H1 (cell line): ENCODE measurements at regions not wholly inside any gene's neighbourhood (a gene's known extent, or its start where the extent isn't known, plus 50 kb on each side); places are given as distances from the start of the nearest gene placed in this dataset.

Source experiments
- CTCF ChIA-PET: fragments of 300-600 bp; sonication (Branson Sonifier 250); formaldehyde crosslinking; loops from one replicate; lab custom pipeline; 2021; ENCODE audit not compliant: partially characterized antibody; lab: Charles Lee
- POLR2A ChIA-PET: fragments of 300-600 bp; sonication (Branson Sonifier 250); formaldehyde crosslinking; loops from one replicate; lab custom pipeline; 2021; ENCODE audit warnings: inconsistent platforms; ENCODE audit not compliant: partially characterized antibody; lab: Charles Lee
- DNase-seq, 2 experiments: peaks; one replicate each; pipeline versions ENCODE4 v3.0.0 to v3.0.0-alpha.2; 2010 to 2022; ENCODE audit warnings: low spot score in 2 of 2, low read depth in 1 of 2, mixed read lengths in 1 of 2
- FAIRE-seq: peaks from 2 replicates; lab custom pipeline; 2011; peaks lifted over from hg19 to GRCh38; lab: Jason Lieb, UNC
- H2AFZ ChIP-seq: 2 replicates; pipeline ENCODE4 v1.8.1; 2012; ENCODE audit warnings: low read length, inconsistent platforms
- H2AK5ac ChIP-seq: 2 replicates; pipeline ENCODE4 v1.6.1; 2013; ENCODE audit warnings: low read depth, low read length
- H2BK120ac ChIP-seq: replicated peaks from 2 replicates; pipeline ENCODE3; 2013; ENCODE audit warnings: low read depth, low read length, inconsistent platforms
- H2BK12ac ChIP-seq: 2 replicates; pipeline ENCODE4 v1.6.1; 2013; ENCODE audit warnings: low read depth, low read length
- H2BK15ac ChIP-seq: 2 replicates; pipeline ENCODE4 v1.6.1; 2013; ENCODE audit warnings: low read length
- H2BK20ac ChIP-seq: 2 replicates; pipeline ENCODE4 v1.6.1; 2013; ENCODE audit warnings: low read length
- H2BK5ac ChIP-seq: 2 replicates; pipeline ENCODE4 v1.6.1; 2013; ENCODE audit warnings: low read depth, low read length
- H3K14ac ChIP-seq: 2 replicates; pipeline ENCODE4 v1.6.1; 2013; ENCODE audit warnings: inconsistent platforms; ENCODE audit not compliant: insufficient read length
- H3K18ac ChIP-seq: 2 replicates; pipeline ENCODE4 v1.6.1; 2013; ENCODE audit warnings: low read length; ENCODE audit errors: extremely low read depth
- H3K23ac ChIP-seq: 2 replicates; pipeline ENCODE4 v1.6.1; 2013; ENCODE audit warnings: inconsistent platforms; ENCODE audit not compliant: insufficient read length
- H3K23me2 ChIP-seq: 2 replicates; pipeline ENCODE4 v1.6.1; 2013; ENCODE audit warnings: low read depth, low read length
- H3K27ac ChIP-seq: 2 replicates; pipeline ENCODE4 v1.6.1; 2011; ENCODE audit warnings: low read depth, low read length, inconsistent platforms
- H3K27me3 ChIP-seq, 4 experiments: replicated peaks in 1 of 4; 1 replicate in 1 of 4; 2 replicates in 3 of 4; pipeline versions ENCODE4 v1.6.1 to v1.8.1; 2011 to 2013; ENCODE audit warnings: low read length in 3 of 4, mild to moderate bottlenecking in 3 of 4, inconsistent platforms in 2 of 4, mixed read lengths in 2 of 4, moderate library complexity in 1 of 4; ENCODE audit not compliant: control insufficient read depth in 3 of 4, insufficient read depth in 3 of 4; ENCODE audit errors: extremely low read depth in 1 of 4
- H3K36me3 ChIP-seq, 4 experiments: 2 replicates each; pipeline versions ENCODE4 v1.6.1 to v1.8.1; 2011 to 2013; ENCODE audit warnings: mild to moderate bottlenecking in 4 of 4, low read length in 3 of 4, moderate library complexity in 2 of 4, control low read depth in 1 of 4, inconsistent platforms in 1 of 4; ENCODE audit not compliant: insufficient read depth in 4 of 4, control insufficient read depth in 2 of 4
- H3K4ac ChIP-seq: replicated peaks from 2 replicates; pipeline ENCODE3; 2013; ENCODE audit warnings: low read length, low read depth, mixed read lengths, inconsistent platforms; ENCODE audit not compliant: insufficient read length
- H3K4me1 ChIP-seq, 4 experiments: replicated peaks in 1 of 4; 1 replicate in 1 of 4; 2 replicates in 3 of 4; pipeline versions ENCODE4 v1.6.1 to v1.8.1; 2011 to 2013; ENCODE audit warnings: low read length in 3 of 4, inconsistent platforms in 2 of 4, mixed read lengths in 1 of 4; ENCODE audit not compliant: insufficient read depth in 4 of 4, control insufficient read depth in 3 of 4
- H3K4me2 ChIP-seq, 2 experiments: 2 replicates each; pipeline versions ENCODE4 v1.6.1 to v1.8.1; 2011 to 2013; ENCODE audit warnings: low read depth in 2 of 2, low read length in 2 of 2, control low read depth in 1 of 2, inconsistent platforms in 1 of 2, mild to moderate bottlenecking in 1 of 2; ENCODE audit not compliant: insufficient read depth in 1 of 2
- H3K4me3 ChIP-seq, 4 experiments: fragments of 200-600, 300-600 bp in 1 of 4; sonication (generic), shearing (Covaris generic), sonication (Bioruptor Twin) in 1 of 4; 2 replicates each; pipeline versions ENCODE4 v1.5.1 to v1.8.1; 2011 to 2016; ENCODE audit warnings: low read length in 4 of 4, low read depth in 3 of 4, control low read depth in 2 of 4, inconsistent platforms in 2 of 4, mild to moderate bottlenecking in 2 of 4, mixed read lengths in 1 of 4, moderate library complexity in 1 of 4; ENCODE audit not compliant: insufficient read depth in 2 of 4; ENCODE audit errors: extremely low read depth in 1 of 4
- H3K56ac ChIP-seq: replicated peaks from 2 replicates; pipeline ENCODE3; 2013; ENCODE audit warnings: low read depth, mild to moderate bottlenecking, mixed read lengths, low read length, inconsistent platforms; ENCODE audit not compliant: insufficient read length
- H3K79me1 ChIP-seq: 2 replicates; pipeline ENCODE4 v1.6.1; 2013; ENCODE audit warnings: low read depth, low read length, control low read depth
- H3K79me2 ChIP-seq, 2 experiments: 2 replicates each; pipeline versions ENCODE4 v1.6.1 to v1.8.1; 2012 to 2013; ENCODE audit warnings: low read length in 2 of 2, mild to moderate bottlenecking in 2 of 2, inconsistent platforms in 1 of 2; ENCODE audit not compliant: insufficient read depth in 2 of 2, control insufficient read depth in 1 of 2
- H3K9ac ChIP-seq, 4 experiments: replicated peaks in 1 of 4; 1 replicate in 1 of 4; 2 replicates in 3 of 4; pipeline versions ENCODE4 v1.6.1 to v1.8.1; 2011 to 2013; ENCODE audit warnings: low read depth in 3 of 4, low read length in 3 of 4, control low read depth in 2 of 4, mild to moderate bottlenecking in 2 of 4, moderate library complexity in 2 of 4, inconsistent platforms in 1 of 4; ENCODE audit errors: extremely low read depth in 1 of 4
- H3K9me3 ChIP-seq, 2 experiments: 2 replicates each; pipeline versions ENCODE4 v1.6.1 to v1.8.1; 2012 to 2013; ENCODE audit warnings: mild to moderate bottlenecking in 2 of 2, moderate library complexity in 2 of 2, control low read depth in 1 of 2, inconsistent platforms in 1 of 2, low read depth in 1 of 2, low read length in 1 of 2, mixed read lengths in 1 of 2; ENCODE audit not compliant: insufficient read depth in 2 of 2
- H4K20me1 ChIP-seq, 2 experiments: replicated peaks in 1 of 2; 2 replicates each; pipeline versions ENCODE3 to v1.8.1; 2011 to 2013; ENCODE audit warnings: inconsistent platforms in 2 of 2, low read length in 2 of 2, mild to moderate bottlenecking in 1 of 2; ENCODE audit not compliant: insufficient read depth in 2 of 2, control insufficient read depth in 1 of 2
- H4K5ac ChIP-seq: 2 replicates; pipeline ENCODE4 v1.6.1; 2013; ENCODE audit warnings: low read length, low read depth, mixed read lengths, inconsistent platforms; ENCODE audit not compliant: insufficient read length
- H4K8ac ChIP-seq: 2 replicates; pipeline ENCODE4 v1.8.0; 2013; ENCODE audit warnings: mild to moderate bottlenecking, moderate library complexity, low read length, inconsistent platforms; ENCODE audit not compliant: insufficient read depth; ENCODE audit errors: extremely low read depth
- H4K91ac ChIP-seq: replicated peaks from 2 replicates; pipeline ENCODE3; 2013; ENCODE audit warnings: low read length, mixed read lengths, inconsistent platforms; ENCODE audit not compliant: insufficient read length
- CTCF ChIP-seq, 3 experiments: IDR thresholded peaks; 1 replicate in 2 of 3; 2 replicates in 1 of 3; pipeline versions ENCODE4 v1.5.1 to v1.6.1; 2011; ENCODE audit warnings: low read length in 3 of 3, mild to moderate bottlenecking in 3 of 3, inconsistent platforms in 2 of 3, low read depth in 1 of 3, moderate library complexity in 1 of 3; ENCODE audit not compliant: insufficient read depth in 1 of 3; ENCODE audit errors: control extremely low read depth in 1 of 3
- EP300 ChIP-seq, 2 experiments: IDR thresholded peaks; 1 replicate in 1 of 2; 2 replicates in 1 of 2; pipeline ENCODE4 v1.6.1; 2011 to 2012; ENCODE audit warnings: low read depth in 2 of 2, low read length in 2 of 2, mild to moderate bottlenecking in 2 of 2, borderline replicate concordance in 1 of 2, inconsistent platforms in 1 of 2, moderate library complexity in 1 of 2
- POLR2AphosphoS5 ChIP-seq: IDR thresholded peaks from 2 replicates; pipeline ENCODE4 v1.6.1; 2011; ENCODE audit warnings: low read depth, low read length
- RNF2 ChIP-seq: fragments of 200-900, 300-1000 bp; sonication (generic); IDR thresholded peaks from 2 replicates; pipeline ENCODE4 v1.7.1; 2016; ENCODE audit warnings: borderline replicate concordance, low read depth, mild to moderate bottlenecking, antibody characterized with exemption, low read length; ENCODE audit not compliant: poor library complexity, severe bottlenecking; ENCODE audit errors: missing control alignments
- TCF12 ChIP-seq: IDR thresholded peaks from 2 replicates; pipeline ENCODE4 v1.6.1; 2011; ENCODE audit warnings: low read depth, mild to moderate bottlenecking, low read length
- WGBS, 2 experiments: shearing (Covaris generic) in 1 of 2; methylation state at CpG; one replicate each; pipeline versions ENCODE4 v1.1.6 to v1.1.7; 2013 to 2015; ENCODE audit warnings: low lambda C conversion rate in 2 of 2, mixed read lengths in 2 of 2, inconsistent platforms in 1 of 2, low coverage in 1 of 2, missing lambda C conversion rate in 1 of 2; ENCODE audit not compliant: insufficient replicate concordance in 2 of 2, insufficient coverage in 1 of 2, insufficient read length in 1 of 2; ENCODE audit errors: extremely low coverage in 1 of 2, missing lambda C conversion rate in 1 of 2; 5-methylcytosine and 5-hydroxymethylcytosine counted together

- H3K79me1 ChIP-seq = no peaks in the 10 kb centered on the region
- H3K79me2 ChIP-seq = no peaks in the 10 kb centered on the region
- no peak overlapping the region; a peak in 1 of 4 replicates for H3K4me2 ChIP-seq
- H3K27me3 ChIP-seq = no peaks in the 10 kb centered on the region
- no peak overlapping the region for H2AFZ ChIP-seq
- H3K4me1 ChIP-seq = peaks cover 8 to 17% (median 12%) of the 10 kb centered on the region in 4 experiments
- CTCF ChIA-PET = interaction anchor here (0.7 to 3.5 kb wide), 8 partner anchors 9 to 291 kb away, joined by 3 to 48 read pairs (median 3); no protein-coding TSS in a partner anchor
- peaks cover 0 to 3% (median 0%) of the 10 kb centered on the region in 4 experiments; a peak in 1 of 8 replicates for H3K36me3 ChIP-seq
- no peak for DNase-seq
- peaks cover 4 to 5% of the 10 kb centered on the region in 2 experiments; a peak in 3 of 4 replicates for H3K9me3 ChIP-seq
- no peak overlapping the region for H4K5ac ChIP-seq
- H2AK5ac ChIP-seq = no peak overlapping the region
- no peak overlapping the region for H2BK15ac ChIP-seq
- no peak for FAIRE-seq
- no peak overlapping the region for H2BK120ac ChIP-seq
- H3K23ac ChIP-seq = no peak overlapping the region
- no peak overlapping the region for H3K9ac ChIP-seq
- no peak for TF ChIP-seq POLR2AphosphoS5
- no peak for TF ChIP-seq RNF2
- TF ChIP-seq EP300 (IDR thresholded peaks at IDR 0.05; ENCODE audit: borderline replicate concordance in 1 of 2, low read depth in 2 of 2, low read length in 2 of 2) = no peak
- TF ChIP-seq TCF12 = no peak
- peak in 1 of 3 experiments; percentile 15; a peak in 1 of 4 replicates for TF ChIP-seq CTCF (IDR thresholded peaks at IDR 0.05; ENCODE audit: control extremely low read depth in 1 of 3, insufficient read depth in 1 of 3, low read depth in 1 of 3, low read length in 3 of 3)
- TF ChIP-seq, all 59 proteins: peak for 1
- Histone ChIP-seq H2BK12ac (no peak overlapping the region), H4K20me1 (no peaks in the 10 kb centered on the region), H2BK5ac (no peak overlapping the region), H3K14ac (no peak overlapping the region), H3K23me2 (peaks cover 8% of the 10 kb centered on the region; the same call in 1 of the 2 replicates), H3K56ac (no peak overlapping the region), H4K8ac (no peak overlapping the region), H2BK20ac (no peak overlapping the region), H4K91ac (peak overlapping the region; percentile 67), H3K27ac (no peak overlapping the region), H3K4me3 (no peak overlapping the region), H3K18ac (no peak overlapping the region), H3K4ac (no peak overlapping the region)
- WGBS, 2 experiments = 82% methylated on average over 7 of the region's 7 CpGs; no CpG with 5 or more reads in 1 of the 2 experiments
- POLR2A ChIA-PET = interaction anchor here (0.9 to 3.0 kb wide), 3 partner anchors 13 to 37 kb away, joined by 4 to 17 read pairs (median 4); no protein-coding TSS in a partner anchor
Measured at GRCh38 chr9:2243666-2244555, 228.8 kb downstream of the SMARCA2 start.
